Panc1 (cell line): ENCODE measurements at regions not wholly inside any gene's neighbourhood (a gene's known extent, or its start where the extent isn't known, plus 50 kb on each side); places are given as distances from the start of the nearest gene placed in this dataset.

Experiments
- CTCF ChIP-seq: fragments of 450-650 bp; IDR thresholded peaks from 2 replicates; pipeline ENCODE4 v1.5.1; 2017; ENCODE audit warnings: mild to moderate bottlenecking
- POLR2AphosphoS5 ChIP-seq: IDR thresholded peaks from 2 replicates; pipeline ENCODE4 v1.6.1; 2012; ENCODE audit warnings: mild to moderate bottlenecking, low read depth, low read length, moderate library complexity
- REST ChIP-seq, 2 experiments: IDR thresholded peaks; 2 replicates each; pipeline ENCODE4 v1.6.1; 2011 to 2012; ENCODE audit warnings: low read depth in 2 of 2, control low read depth in 1 of 2, low read length in 1 of 2, mild to moderate bottlenecking in 1 of 2, moderate library complexity in 1 of 2; ENCODE audit not compliant: insufficient read depth in 1 of 2
- SIN3A ChIP-seq: IDR thresholded peaks from 2 replicates; pipeline ENCODE4 v1.6.1; 2012; ENCODE audit warnings: low read depth, mild to moderate bottlenecking, low read length, moderate library complexity, borderline replicate concordance; ENCODE audit not compliant: insufficient read depth

GRCh38 chr4:14827111-14827510 lies 175.2 kb upstream of the CPEB2 start:
- TF ChIP-seq REST (IDR thresholded peaks at IDR 0.05; ENCODE audit: insufficient read depth in 1 of 2, low read depth in 2 of 2, low read length in 1 of 2) (no peak), SIN3A (no peak), POLR2AphosphoS5 (no peak), CTCF (no peak)
